SK-N-SH (cell line): ENCODE measurements at regions not wholly inside any gene's neighbourhood (a gene's known extent, or its start where the extent isn't known, plus 50 kb on each side); places are given as distances from the start of the nearest gene placed in this dataset.

Experiments used
- CTCF ChIA-PET: fragments of 300-600, 350-600 bp; formaldehyde crosslinking; extraction: SDS; loops from one replicate; lab custom pipeline; 2021; lab: Yijun Ruan, JAX
- POLR2A ChIA-PET: fragments of 350-600 bp; sonication (Branson Sonifier 250); formaldehyde crosslinking; extraction: SDS; loops from one replicate; lab custom pipeline; 2020; ENCODE audit warnings: antibody characterized with exemption, inconsistent platforms; lab: Yijun Ruan, JAX
- DNase-seq: peaks from one replicate; pipeline ENCODE4 v3.0.0; 2012
- H2AFZ ChIP-seq: fragments of 200-600 bp; sonication (generic); 2 replicates; pipeline ENCODE4 v1.8.1; 2016; ENCODE audit warnings: antibody characterized with exemption, mild to moderate bottlenecking, low read depth
- H3F3A ChIP-seq: fragments of 200-600 bp; sonication (generic); replicated peaks from 2 replicates; pipeline ENCODE3; 2016; ENCODE audit warnings: antibody characterized with exemption, mild to moderate bottlenecking; ENCODE audit not compliant: insufficient read depth
- H3K27ac ChIP-seq, 2 experiments: fragments of 200-500 bp in 1 of 2; fragments of 200-600 bp in 1 of 2; sonication (Bioruptor generic) in 1 of 2; sonication (generic), shearing (Covaris generic) in 1 of 2; 2 replicates each; pipeline versions ENCODE4 v1.5.1 to v1.6.1; 2014 to 2016; ENCODE audit warnings: low read depth in 2 of 2, inconsistent platforms in 1 of 2, low read length in 1 of 2, mild to moderate bottlenecking in 1 of 2, mixed read lengths in 1 of 2
- H3K27me3 ChIP-seq: fragments of 200-600 bp; sonication (generic), shearing (Covaris generic); 2 replicates; pipeline ENCODE4 v1.6.1; 2016; ENCODE audit warnings: mixed run types; ENCODE audit not compliant: insufficient read depth
- H3K36me3 ChIP-seq, 2 experiments: fragments of 200-500 bp in 1 of 2; fragments of 200-600 bp in 1 of 2; sonication (Bioruptor generic) in 1 of 2; sonication (generic) in 1 of 2; replicated peaks in 1 of 2; 2 replicates each; pipeline versions ENCODE3 to v1.5.1; 2014 to 2016; ENCODE audit warnings: low read length in 1 of 2, mild to moderate bottlenecking in 1 of 2; ENCODE audit not compliant: insufficient read depth in 2 of 2, control insufficient read depth in 1 of 2
- H3K4me1 ChIP-seq, 2 experiments: fragments of 200-500 bp in 1 of 2; fragments of 200-600 bp in 1 of 2; sonication (Bioruptor generic) in 1 of 2; sonication (generic), shearing (Covaris generic) in 1 of 2; 2 replicates each; pipeline versions ENCODE4 v1.5.1 to v1.6.1; 2014 to 2016; ENCODE audit warnings: low read depth in 1 of 2, low read length in 1 of 2, mixed run types in 1 of 2; ENCODE audit not compliant: insufficient read depth in 2 of 2, control insufficient read depth in 1 of 2
- H3K4me2 ChIP-seq: fragments of 200-600 bp; sonication (generic), shearing (Covaris generic); 2 replicates; pipeline ENCODE4 v1.6.1; 2017; ENCODE audit warnings: mixed run types
- H3K4me3 ChIP-seq, 2 experiments: fragments of 200-500 bp in 1 of 2; fragments of 200-600 bp in 1 of 2; sonication (Bioruptor generic) in 1 of 2; sonication (generic), shearing (Covaris generic) in 1 of 2; 2 replicates each; pipeline versions ENCODE4 v1.5.1 to v1.8.1; 2014 to 2016; ENCODE audit warnings: low read depth in 2 of 2, inconsistent platforms in 1 of 2, low read length in 1 of 2, mild to moderate bottlenecking in 1 of 2, mixed read lengths in 1 of 2, moderate library complexity in 1 of 2
- H3K79me2 ChIP-seq: fragments of 200-600 bp; sonication (generic); 2 replicates; pipeline ENCODE4 v1.8.1; 2017; ENCODE audit warnings: mild to moderate bottlenecking; ENCODE audit not compliant: insufficient read depth
- H3K9ac ChIP-seq: fragments of 200-600 bp; sonication (generic); 2 replicates; pipeline ENCODE4 v1.6.1; 2017; ENCODE audit warnings: mixed run types
- H3K9me2 ChIP-seq: fragments of 200-600 bp; sonication (generic); 2 replicates; pipeline ENCODE4 v1.6.1; 2017; ENCODE audit warnings: mixed run types
- H3K9me3 ChIP-seq: fragments of 200-600 bp; sonication (generic); 2 replicates; pipeline ENCODE4 v1.6.1; 2017; ENCODE audit warnings: mixed run types, mild to moderate bottlenecking, moderate library complexity
- H4K20me1 ChIP-seq: fragments of 200-600 bp; sonication (generic); 2 replicates; pipeline ENCODE4 v1.6.1; 2017; ENCODE audit warnings: mild to moderate bottlenecking, mixed run types; ENCODE audit not compliant: insufficient read depth
- CHD2 ChIP-seq: fragments of 150-350 bp; IDR thresholded peaks from 2 replicates; pipeline ENCODE4 v1.6.1; 2018; ENCODE audit warnings: low read length; ENCODE audit not compliant: partially characterized antibody
- FOSL2 ChIP-seq: IDR thresholded peaks from 2 replicates; pipeline ENCODE4 v1.4.0; 2012; ENCODE audit warnings: low read depth, mild to moderate bottlenecking, moderate library complexity, borderline replicate concordance
- FOXJ3 ChIP-seq: sonication (generic); formaldehyde crosslinking; IDR thresholded peaks from 2 replicates; pipeline ENCODE4 v1.5.1; 2020; ENCODE audit warnings: mild to moderate bottlenecking, missing genetic modification reagents
- FOXM1 ChIP-seq: IDR thresholded peaks from 2 replicates; pipeline ENCODE4 v1.4.0; 2012; ENCODE audit warnings: low read depth, mild to moderate bottlenecking
- GABPA ChIP-seq: IDR thresholded peaks from 2 replicates; pipeline ENCODE4 v1.4.0; 2012; ENCODE audit warnings: low read depth, mild to moderate bottlenecking
- GATA2 ChIP-seq: sonication (generic); formaldehyde crosslinking; IDR thresholded peaks from 2 replicates; pipeline ENCODE4 v1.5.0; 2020; ENCODE audit warnings: mild to moderate bottlenecking, missing genetic modification reagents
- JUND ChIP-seq: IDR thresholded peaks from 2 replicates; pipeline ENCODE4 v1.4.0; 2012
- NRF1 ChIP-seq: IDR thresholded peaks from 2 replicates; pipeline ENCODE4 v1.6.1; 2012; ENCODE audit warnings: low read depth, mild to moderate bottlenecking, low read length
- RAD21 ChIP-seq: IDR thresholded peaks from 2 replicates; pipeline ENCODE4 v1.6.1; 2012; ENCODE audit warnings: mild to moderate bottlenecking, low read length
- RFX5 ChIP-seq: IDR thresholded peaks from 2 replicates; pipeline ENCODE4 v1.6.1; 2012; ENCODE audit warnings: mild to moderate bottlenecking, improper control_type of control experiment, low read length
- RXRA ChIP-seq: IDR thresholded peaks from 2 replicates; pipeline ENCODE4 v1.4.0; 2012; ENCODE audit warnings: low read depth, mild to moderate bottlenecking, borderline replicate concordance
- SIN3A ChIP-seq: IDR thresholded peaks from 2 replicates; pipeline ENCODE4 v1.6.1; 2012; ENCODE audit warnings: low read depth, mild to moderate bottlenecking, low read length, moderate library complexity, borderline replicate concordance
- TAF1 ChIP-seq: IDR thresholded peaks from 2 replicates; pipeline ENCODE4 v1.6.1; 2012; ENCODE audit warnings: low read depth, mild to moderate bottlenecking, low read length, moderate library complexity, borderline replicate concordance
- TCF12 ChIP-seq: IDR thresholded peaks from 2 replicates; pipeline ENCODE4 v1.4.0; 2012
- YY1 ChIP-seq: IDR thresholded peaks from 2 replicates; pipeline ENCODE4 v1.4.0; 2012; ENCODE audit warnings: low read depth, mild to moderate bottlenecking
- WGBS: methylation state at CpG from one replicate; pipeline ENCODE4 v1.1.6; 2017; ENCODE audit warnings: low lambda C conversion rate; 5-methylcytosine and 5-hydroxymethylcytosine counted together
- TF ChIP-seq, protein P1 (sequence below): IDR thresholded peaks from 2 replicates; pipeline ENCODE4 v1.6.1; 2012; ENCODE audit warnings: mild to moderate bottlenecking, low read depth, low read length, moderate library complexity
- TF ChIP-seq, protein P2 (sequence below): fragments of 150-350 bp; IDR thresholded peaks from 2 replicates; pipeline ENCODE4 v1.6.1; 2016; ENCODE audit warnings: mild to moderate bottlenecking, low read depth, low read length
- TF ChIP-seq, protein P3 (sequence below): IDR thresholded peaks from 2 replicates; pipeline ENCODE4 v1.4.0; 2012; ENCODE audit warnings: low read depth, borderline replicate concordance
- TF ChIP-seq, protein P4 (sequence below): IDR thresholded peaks from 2 replicates; pipeline ENCODE4 v1.4.0; 2012; ENCODE audit warnings: low read depth, borderline replicate concordance

DNA sequence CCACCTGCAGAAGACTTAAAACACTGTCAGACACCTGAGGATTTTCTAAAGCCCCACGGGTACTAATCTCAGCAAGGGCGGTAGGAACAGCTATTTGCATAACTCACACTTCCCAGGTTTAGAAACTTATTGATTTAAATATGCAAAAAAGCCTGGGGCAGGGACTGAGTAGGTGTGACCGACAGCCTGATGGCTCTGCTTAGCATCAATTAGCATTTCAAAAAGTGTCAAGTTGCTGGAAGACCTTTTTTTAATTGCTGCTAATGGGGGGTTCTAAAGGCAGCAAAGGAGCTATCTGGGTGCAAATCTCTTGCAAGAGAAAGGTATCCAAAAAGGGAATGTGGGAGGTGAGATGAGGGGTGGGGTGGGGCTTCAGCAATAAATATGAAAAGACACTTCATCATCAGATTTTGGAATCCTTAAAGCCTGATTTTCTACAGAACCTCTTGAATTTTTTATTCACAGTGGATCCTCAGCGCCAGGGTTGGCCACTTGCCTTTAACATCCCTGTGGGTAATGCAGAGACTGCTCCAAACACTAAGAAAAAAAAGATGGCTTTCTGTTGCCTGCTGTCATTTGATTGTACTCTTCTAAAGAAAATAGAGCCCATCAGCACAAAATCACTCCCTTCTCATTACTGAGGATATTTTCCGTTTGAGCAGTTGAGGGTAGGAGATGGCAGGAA lies 121.1 kb upstream of the RMP24 start:
- no peak overlapping the region for H3K27ac ChIP-seq
- H3K9ac ChIP-seq, result no peak overlapping the region
- 16% methylated on average over 5 of the region's 5 CpGs for WGBS
- H3K4me2 ChIP-seq, result no peak overlapping the region
- H3K9me3 ChIP-seq, result no peaks in the 10 kb centered on the region
- DNase-seq, result no peak
- H3K4me1 ChIP-seq, result no peaks in the 10 kb centered on the region
- no peaks in the 10 kb centered on the region for H3K36me3 ChIP-seq
- no peaks in the 10 kb centered on the region for H3K9me2 ChIP-seq
- TF ChIP-seq FOSL2 (no peak), GABPA (no peak)
- no peaks in the 10 kb centered on the region for H3K79me2 ChIP-seq
- no peaks in the 10 kb centered on the region for H3F3A ChIP-seq
- H2AFZ ChIP-seq, result no peak overlapping the region
- H3K4me3 ChIP-seq, result no peak overlapping the region
- H3K27me3 ChIP-seq, result no peaks in the 10 kb centered on the region
- ChIA-PET POLR2A (no interaction called here), CTCF (no interaction called here)
- H4K20me1 ChIP-seq, result no peaks in the 10 kb centered on the region

DNA sequence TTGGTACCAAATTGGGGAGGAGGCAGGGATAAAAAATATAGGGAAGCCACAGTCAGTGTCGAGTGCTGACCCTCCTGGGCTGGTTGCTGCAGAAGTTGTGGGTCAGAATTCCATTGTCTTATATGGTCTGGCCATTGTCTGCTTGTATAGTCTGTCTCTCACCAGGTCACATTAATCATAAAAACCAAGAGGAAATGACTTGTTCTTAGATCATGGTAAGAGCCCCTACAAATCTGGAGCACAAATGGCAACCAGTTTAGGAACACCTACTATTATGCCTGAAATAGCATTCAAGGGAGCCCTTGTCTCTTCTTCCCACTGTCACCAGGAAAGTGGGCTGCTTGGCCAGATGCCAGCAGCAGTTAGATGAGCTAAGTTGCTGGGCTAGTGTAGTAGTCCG lies 119.7 kb upstream of the RMP24 start:
- DNase-seq, result no peak
- Histone ChIP-seq H3K4me2 (no peak overlapping the region), H3K36me3 (no peaks in the 10 kb centered on the region), H4K20me1 (no peaks in the 10 kb centered on the region), H3K4me3 (no peak overlapping the region), H2AFZ (no peak overlapping the region), H3K9me3 (no peaks in the 10 kb centered on the region), H3K9me2 (no peaks in the 10 kb centered on the region), H3K9ac (no peak overlapping the region), H3K27ac (no peak overlapping the region), H3F3A (no peaks in the 10 kb centered on the region), H3K27me3 (no peaks in the 10 kb centered on the region), H3K4me1 (no peaks in the 10 kb centered on the region), H3K79me2 (no peaks in the 10 kb centered on the region)
- POLR2A ChIA-PET, result no interaction called here
- CTCF ChIA-PET, result no interaction called here
- WGBS, result 0% methylated on average over 2 of the region's 2 CpGs
- TF ChIP-seq, protein P1, sequence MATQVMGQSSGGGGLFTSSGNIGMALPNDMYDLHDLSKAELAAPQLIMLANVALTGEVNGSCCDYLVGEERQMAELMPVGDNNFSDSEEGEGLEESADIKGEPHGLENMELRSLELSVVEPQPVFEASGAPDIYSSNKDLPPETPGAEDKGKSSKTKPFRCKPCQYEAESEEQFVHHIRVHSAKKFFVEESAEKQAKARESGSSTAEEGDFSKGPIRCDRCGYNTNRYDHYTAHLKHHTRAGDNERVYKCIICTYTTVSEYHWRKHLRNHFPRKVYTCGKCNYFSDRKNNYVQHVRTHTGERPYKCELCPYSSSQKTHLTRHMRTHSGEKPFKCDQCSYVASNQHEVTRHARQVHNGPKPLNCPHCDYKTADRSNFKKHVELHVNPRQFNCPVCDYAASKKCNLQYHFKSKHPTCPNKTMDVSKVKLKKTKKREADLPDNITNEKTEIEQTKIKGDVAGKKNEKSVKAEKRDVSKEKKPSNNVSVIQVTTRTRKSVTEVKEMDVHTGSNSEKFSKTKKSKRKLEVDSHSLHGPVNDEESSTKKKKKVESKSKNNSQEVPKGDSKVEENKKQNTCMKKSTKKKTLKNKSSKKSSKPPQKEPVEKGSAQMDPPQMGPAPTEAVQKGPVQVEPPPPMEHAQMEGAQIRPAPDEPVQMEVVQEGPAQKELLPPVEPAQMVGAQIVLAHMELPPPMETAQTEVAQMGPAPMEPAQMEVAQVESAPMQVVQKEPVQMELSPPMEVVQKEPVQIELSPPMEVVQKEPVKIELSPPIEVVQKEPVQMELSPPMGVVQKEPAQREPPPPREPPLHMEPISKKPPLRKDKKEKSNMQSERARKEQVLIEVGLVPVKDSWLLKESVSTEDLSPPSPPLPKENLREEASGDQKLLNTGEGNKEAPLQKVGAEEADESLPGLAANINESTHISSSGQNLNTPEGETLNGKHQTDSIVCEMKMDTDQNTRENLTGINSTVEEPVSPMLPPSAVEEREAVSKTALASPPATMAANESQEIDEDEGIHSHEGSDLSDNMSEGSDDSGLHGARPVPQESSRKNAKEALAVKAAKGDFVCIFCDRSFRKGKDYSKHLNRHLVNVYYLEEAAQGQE, result no peak
- TF ChIP-seq, protein P2, sequence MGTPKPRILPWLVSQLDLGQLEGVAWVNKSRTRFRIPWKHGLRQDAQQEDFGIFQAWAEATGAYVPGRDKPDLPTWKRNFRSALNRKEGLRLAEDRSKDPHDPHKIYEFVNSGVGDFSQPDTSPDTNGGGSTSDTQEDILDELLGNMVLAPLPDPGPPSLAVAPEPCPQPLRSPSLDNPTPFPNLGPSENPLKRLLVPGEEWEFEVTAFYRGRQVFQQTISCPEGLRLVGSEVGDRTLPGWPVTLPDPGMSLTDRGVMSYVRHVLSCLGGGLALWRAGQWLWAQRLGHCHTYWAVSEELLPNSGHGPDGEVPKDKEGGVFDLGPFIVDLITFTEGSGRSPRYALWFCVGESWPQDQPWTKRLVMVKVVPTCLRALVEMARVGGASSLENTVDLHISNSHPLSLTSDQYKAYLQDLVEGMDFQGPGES, result no peak
- TF ChIP-seq RAD21 (no peak), SIN3A (no peak), RFX5 (no peak), YY1 (no peak), FOXJ3 (CRISPR knock-in tag) (no peak), TAF1 (no peak), GATA2 (CRISPR knock-in tag) (no peak), TCF12 (no peak), CHD2 (no peak), NRF1 (no peak), FOXM1 (no peak), JUND (no peak), RXRA (no peak), FOSL2 (no peak)
- TF ChIP-seq, protein P3, sequence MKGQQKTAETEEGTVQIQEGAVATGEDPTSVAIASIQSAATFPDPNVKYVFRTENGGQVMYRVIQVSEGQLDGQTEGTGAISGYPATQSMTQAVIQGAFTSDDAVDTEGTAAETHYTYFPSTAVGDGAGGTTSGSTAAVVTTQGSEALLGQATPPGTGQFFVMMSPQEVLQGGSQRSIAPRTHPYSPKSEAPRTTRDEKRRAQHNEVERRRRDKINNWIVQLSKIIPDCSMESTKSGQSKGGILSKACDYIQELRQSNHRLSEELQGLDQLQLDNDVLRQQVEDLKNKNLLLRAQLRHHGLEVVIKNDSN, result no peak
- TF ChIP-seq, protein P4, sequence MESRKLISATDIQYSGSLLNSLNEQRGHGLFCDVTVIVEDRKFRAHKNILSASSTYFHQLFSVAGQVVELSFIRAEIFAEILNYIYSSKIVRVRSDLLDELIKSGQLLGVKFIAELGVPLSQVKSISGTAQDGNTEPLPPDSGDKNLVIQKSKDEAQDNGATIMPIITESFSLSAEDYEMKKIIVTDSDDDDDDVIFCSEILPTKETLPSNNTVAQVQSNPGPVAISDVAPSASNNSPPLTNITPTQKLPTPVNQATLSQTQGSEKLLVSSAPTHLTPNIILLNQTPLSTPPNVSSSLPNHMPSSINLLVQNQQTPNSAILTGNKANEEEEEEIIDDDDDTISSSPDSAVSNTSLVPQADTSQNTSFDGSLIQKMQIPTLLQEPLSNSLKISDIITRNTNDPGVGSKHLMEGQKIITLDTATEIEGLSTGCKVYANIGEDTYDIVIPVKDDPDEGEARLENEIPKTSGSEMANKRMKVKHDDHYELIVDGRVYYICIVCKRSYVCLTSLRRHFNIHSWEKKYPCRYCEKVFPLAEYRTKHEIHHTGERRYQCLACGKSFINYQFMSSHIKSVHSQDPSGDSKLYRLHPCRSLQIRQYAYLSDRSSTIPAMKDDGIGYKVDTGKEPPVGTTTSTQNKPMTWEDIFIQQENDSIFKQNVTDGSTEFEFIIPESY, result no peak
